Activated CD4-positive, alpha-beta T cell treated with anti-CD3 and anti-CD28 coated beads, Interleukin-2, amount 10 ng/mL, durations not matched to agents 7 days and 5 days (primary cell): ENCODE measurements at regions not wholly inside any gene's neighbourhood (a gene's known extent, or its start where the extent isn't known, plus 50 kb on each side); places are given as distances from the start of the nearest gene placed in this dataset.

Source experiments
- CTCF ChIA-PET: fragments of 350-600 bp; sonication (Branson Sonifier 250); formaldehyde crosslinking; loops from one replicate; lab custom pipeline; 2021; ENCODE audit warnings: antibody characterized with exemption; lab: Charles Lee
- POLR2A ChIA-PET: fragments of 350-600 bp; sonication (Branson Sonifier 250); formaldehyde crosslinking; loops from one replicate; lab custom pipeline; 2021; ENCODE audit warnings: antibody characterized with exemption; lab: Charles Lee
- DNase-seq: peaks from one replicate; pipeline ENCODE4 v3.0.0-alpha.2; 2020
- H3K27ac Mint-ChIP-seq: one replicate; pipeline ENCODE4 v1.8.0; 2021; ENCODE audit warnings: mild to moderate bottlenecking, moderate library complexity, mixed read lengths
- H3K27me3 Mint-ChIP-seq: one replicate; pipeline ENCODE4 v1.8.0; 2021; ENCODE audit warnings: mixed read lengths
- H3K36me3 Mint-ChIP-seq: one replicate; pipeline ENCODE4 v1.8.0; 2021; ENCODE audit warnings: low read depth, mixed read lengths
- H3K4me1 Mint-ChIP-seq: one replicate; pipeline ENCODE4 v1.8.0; 2021; ENCODE audit warnings: mixed read lengths
- H3K4me3 Mint-ChIP-seq: one replicate; pipeline ENCODE4 v1.8.0; 2021; ENCODE audit warnings: mild to moderate bottlenecking, moderate library complexity, mixed read lengths
- H3K9me3 Mint-ChIP-seq: one replicate; pipeline ENCODE4 v1.8.0; 2021; ENCODE audit warnings: mixed read lengths

DNA sequence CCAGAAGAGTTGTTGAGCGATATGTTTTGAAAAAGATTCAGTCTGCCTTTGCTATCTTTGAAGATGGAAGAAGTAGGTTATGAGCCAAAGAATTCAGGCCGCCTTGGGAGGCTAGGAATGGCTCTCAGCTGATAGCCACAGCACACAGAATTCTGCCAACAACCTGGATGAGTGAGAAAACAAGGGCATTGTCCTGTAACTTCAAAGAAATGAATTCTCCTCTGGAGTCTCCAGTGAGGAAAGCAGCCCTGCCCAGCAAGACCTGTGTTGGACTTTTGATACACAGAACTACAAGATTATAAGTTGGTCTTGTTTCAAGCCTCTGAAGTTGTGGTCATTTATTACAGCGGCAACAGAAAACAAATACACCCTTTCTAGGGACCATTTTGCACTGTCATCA, 509.9 kb upstream of the ZNF608 start:
- no peak for DNase-seq
- POLR2A ChIA-PET, result no interaction called here
- Mint-ChIP-seq H3K36me3 (no peaks in the 10 kb centered on the region), H3K4me3 (no peak overlapping the region), H3K27me3 (no peaks in the 10 kb centered on the region), H3K4me1 (no peaks in the 10 kb centered on the region), H3K9me3 (peaks cover 8% of the 10 kb centered on the region), H3K27ac (no peak overlapping the region)
- CTCF ChIA-PET, result no interaction called here

DNA sequence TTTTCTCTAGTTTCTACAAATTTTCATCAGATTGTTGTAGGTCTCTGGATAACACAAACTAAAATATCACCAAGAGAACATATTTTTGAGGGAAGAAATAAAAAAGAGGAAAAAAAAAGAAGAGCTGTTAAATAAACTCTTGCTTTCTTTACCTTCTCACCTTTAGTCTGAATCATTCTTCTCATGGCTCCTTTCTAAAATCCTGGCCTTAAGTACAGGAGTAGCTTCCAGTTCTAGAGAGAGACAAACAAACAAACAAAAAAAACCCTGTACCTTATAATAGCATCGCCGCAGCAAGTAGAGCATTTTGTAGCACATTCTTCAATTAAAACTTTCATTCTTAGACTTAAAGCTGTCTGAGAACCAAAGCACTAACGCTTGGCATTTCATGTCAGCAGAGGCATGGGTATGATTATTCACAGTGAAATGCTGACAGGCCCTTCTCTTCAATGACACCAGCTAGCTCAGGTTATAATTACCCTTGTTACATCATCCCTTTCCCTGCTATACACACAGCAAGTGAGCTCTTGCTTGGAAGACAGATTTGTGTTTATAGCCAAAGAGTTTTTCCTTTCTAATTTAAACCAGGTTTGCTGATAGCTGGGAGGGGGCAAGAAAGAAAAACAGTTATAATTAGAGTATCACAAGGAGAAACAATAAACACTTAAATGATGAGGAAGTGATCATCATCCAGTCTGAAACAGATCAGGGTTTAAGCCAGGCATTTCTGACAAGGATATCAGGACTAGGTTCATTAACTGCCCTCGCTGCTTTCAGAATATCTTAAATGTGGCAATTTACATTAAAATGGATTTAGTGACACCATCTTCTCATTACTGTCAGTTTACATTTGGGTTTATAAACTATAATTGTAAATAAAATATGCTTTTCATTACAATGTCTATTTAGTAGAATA, 510.9 kb upstream of the ZNF608 start:
- CTCF ChIA-PET, result interaction anchor here (0.7 kb wide), 1 partner anchor 37 kb away, joined by 3 read pairs; no protein-coding TSS in a partner anchor

DNA sequence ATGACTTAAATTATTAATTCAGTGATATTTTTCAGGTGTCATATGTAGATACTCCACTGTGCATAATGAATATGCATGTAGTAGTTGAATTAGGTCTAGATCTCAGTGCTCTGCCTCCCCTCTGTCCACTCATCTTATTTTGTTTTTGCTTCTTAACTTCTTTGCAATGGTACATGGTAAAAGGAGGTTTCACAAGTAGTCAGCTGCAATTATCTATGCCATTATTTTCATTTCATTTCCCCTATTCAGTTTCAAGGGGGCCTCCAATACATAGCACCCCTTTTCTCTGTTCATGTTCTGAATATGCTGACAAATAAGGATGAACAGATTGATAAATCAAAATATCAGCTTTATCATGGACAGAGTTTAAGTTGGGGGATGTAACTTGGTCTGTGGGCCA, 511.6 kb upstream of the ZNF608 start:
- no peaks in the 10 kb centered on the region for H3K4me1 Mint-ChIP-seq
- ChIA-PET POLR2A (no interaction called here), CTCF (no interaction called here)
- DNase-seq, result no peak
- H3K27me3 Mint-ChIP-seq, result no peaks in the 10 kb centered on the region
- H3K4me3 Mint-ChIP-seq, result no peak overlapping the region
- H3K9me3 Mint-ChIP-seq, result peaks cover 8% of the 10 kb centered on the region
- H3K36me3 Mint-ChIP-seq, result no peaks in the 10 kb centered on the region
- H3K27ac Mint-ChIP-seq, result no peak overlapping the region

More for the DNA sequence above, 510.9 kb upstream of the ZNF608 start:
- Mint-ChIP-seq H3K27me3 (no peaks in the 10 kb centered on the region), H3K4me1 (no peaks in the 10 kb centered on the region), H3K4me3 (no peak overlapping the region), H3K27ac (no peak overlapping the region), H3K36me3 (no peaks in the 10 kb centered on the region), H3K9me3 (peaks cover 8% of the 10 kb centered on the region)
- DNase-seq, result no peak
- POLR2A ChIA-PET, result no interaction called here

DNA sequence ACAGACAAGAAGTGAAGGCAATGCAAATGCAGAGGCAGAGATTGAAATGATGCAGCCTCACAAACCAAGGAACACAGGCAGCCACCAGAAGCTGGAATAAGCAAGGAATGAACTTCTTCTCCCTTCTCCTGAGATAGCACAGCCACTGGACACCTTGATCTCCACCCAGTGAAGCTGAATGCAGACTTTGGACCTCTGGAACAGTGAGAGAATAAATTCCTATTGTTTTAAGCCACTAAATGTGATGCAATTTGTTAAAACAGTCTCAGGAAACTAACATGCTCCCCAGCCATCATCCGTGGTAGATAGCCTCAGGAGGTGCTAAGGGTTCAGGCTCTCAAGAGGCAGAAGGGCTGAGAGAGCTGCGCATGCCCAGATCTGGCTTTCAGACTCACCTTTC, 512.2 kb upstream of the ZNF608 start:
- no peaks in the 10 kb centered on the region for H3K27me3 Mint-ChIP-seq
- H3K4me3 Mint-ChIP-seq, result no peak overlapping the region

DNA sequence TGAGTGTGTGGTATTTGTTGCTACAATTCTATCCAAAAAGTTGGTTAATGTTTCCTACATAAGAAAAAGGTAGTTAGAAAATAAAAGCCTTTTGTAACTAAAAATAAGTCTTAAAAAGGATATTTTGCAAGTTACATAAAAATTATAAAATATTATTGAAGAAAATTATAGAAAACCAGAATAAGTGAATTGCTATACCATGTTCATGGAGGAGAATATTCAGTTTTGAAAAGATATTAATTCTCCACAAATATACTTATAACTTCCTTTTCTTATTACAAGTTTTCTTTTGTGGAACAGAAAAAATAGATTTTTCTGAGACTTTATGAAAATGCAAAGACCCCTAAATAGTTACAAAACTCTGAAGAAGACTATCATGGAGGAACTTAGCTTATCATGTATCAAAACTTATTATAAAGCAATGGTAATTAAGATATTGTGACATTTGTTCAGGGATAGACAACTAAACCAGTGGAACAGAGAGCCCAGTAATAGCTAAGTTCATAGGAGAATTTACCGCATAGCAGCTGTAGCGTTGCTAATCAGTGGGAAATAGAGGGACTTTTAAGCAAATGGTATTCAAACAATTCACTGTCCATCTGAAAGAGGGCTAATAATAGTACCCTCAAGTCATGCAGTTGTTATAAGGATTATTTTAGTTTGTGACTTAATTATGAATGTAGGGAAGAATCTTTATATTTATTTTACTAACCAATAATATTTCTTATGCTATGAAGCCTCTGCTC, 515.2 kb upstream of the ZNF608 start:
- CTCF ChIA-PET, result no interaction called here
- no peak for DNase-seq
- no peaks in the 10 kb centered on the region for H3K9me3 Mint-ChIP-seq
- no peaks in the 10 kb centered on the region for H3K36me3 Mint-ChIP-seq
- no peak overlapping the region for H3K4me3 Mint-ChIP-seq
- H3K27me3 Mint-ChIP-seq, result no peaks in the 10 kb centered on the region
- no peak overlapping the region for H3K27ac Mint-ChIP-seq
- POLR2A ChIA-PET, result no interaction called here
- no peaks in the 10 kb centered on the region for H3K4me1 Mint-ChIP-seq

More for the DNA sequence above, 512.2 kb upstream of the ZNF608 start:
- no peaks in the 10 kb centered on the region for H3K36me3 Mint-ChIP-seq
- peaks cover 8% of the 10 kb centered on the region for H3K9me3 Mint-ChIP-seq
- H3K27ac Mint-ChIP-seq, result no peak overlapping the region
- POLR2A ChIA-PET, result no interaction called here
- no peak for DNase-seq
- no peaks in the 10 kb centered on the region for H3K4me1 Mint-ChIP-seq
- CTCF ChIA-PET, result no interaction called here

DNA sequence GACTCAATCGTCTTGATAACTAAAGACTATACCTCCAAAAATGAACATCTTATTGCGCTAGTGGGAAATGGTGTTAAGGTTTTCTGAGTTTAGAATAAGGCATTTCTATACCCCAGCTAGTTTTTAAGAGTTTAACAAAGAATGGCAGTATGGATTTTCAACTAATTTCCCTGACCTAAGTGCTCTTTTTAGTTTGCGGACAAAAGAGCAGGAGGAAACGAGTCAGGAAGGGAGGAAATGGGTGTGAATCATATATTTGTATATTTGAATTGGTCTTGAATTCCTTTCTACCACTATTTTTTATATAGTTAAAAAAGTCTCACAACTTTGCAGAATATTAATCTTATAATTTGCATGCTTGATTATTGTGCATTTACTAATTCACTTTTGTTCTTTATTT, 516.3 kb upstream of the ZNF608 start:
- Mint-ChIP-seq H3K27me3 (no peaks in the 10 kb centered on the region), H3K4me1 (no peaks in the 10 kb centered on the region), H3K4me3 (no peak overlapping the region), H3K9me3 (no peaks in the 10 kb centered on the region), H3K36me3 (no peaks in the 10 kb centered on the region), H3K27ac (no peak overlapping the region)
- CTCF ChIA-PET, result no interaction called here
- DNase-seq, result no peak
- POLR2A ChIA-PET, result no interaction called here

DNA sequence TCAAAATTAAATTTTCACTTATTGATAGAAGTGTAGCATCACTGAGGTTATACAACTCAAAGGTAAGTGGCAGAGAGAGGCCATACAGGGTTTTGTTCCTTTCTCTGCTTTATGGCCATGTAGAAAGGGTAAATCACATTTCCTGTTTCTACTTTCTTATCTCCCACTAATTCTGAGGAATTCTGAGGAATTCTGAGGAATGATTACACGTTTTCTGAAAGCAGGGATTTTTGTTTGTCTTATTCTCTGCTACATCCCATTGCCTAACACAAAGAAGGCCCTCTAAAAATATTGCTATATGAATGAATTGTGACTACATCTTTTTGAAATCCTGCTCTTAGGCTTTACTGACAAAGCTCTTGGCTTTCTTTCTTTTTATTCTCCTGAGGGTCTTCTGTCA, 516.9 kb upstream of the ZNF608 start:
- no peak for DNase-seq
- Mint-ChIP-seq H3K36me3 (no peaks in the 10 kb centered on the region), H3K4me3 (no peak overlapping the region), H3K9me3 (no peaks in the 10 kb centered on the region), H3K27me3 (no peaks in the 10 kb centered on the region), H3K4me1 (no peaks in the 10 kb centered on the region), H3K27ac (no peak overlapping the region)
- ChIA-PET CTCF (no interaction called here), POLR2A (no interaction called here)

- Mint-ChIP-seq H3K27ac (no peak overlapping the region), H3K4me1 (no peaks in the 10 kb centered on the region), H3K36me3 (no peaks in the 10 kb centered on the region), H3K27me3 (no peaks in the 10 kb centered on the region), H3K4me3 (no peak overlapping the region), H3K9me3 (no peaks in the 10 kb centered on the region)
- ChIA-PET CTCF (no interaction called here), POLR2A (no interaction called here)
- no peak for DNase-seq
Measured at GRCh38 chr5:125266106-125266505, 519.7 kb upstream of the ZNF608 start.

GRCh38 chr5:125267636-125268248, 521.3 kb upstream of the ZNF608 start:
- POLR2A ChIA-PET, result no interaction called here

DNA sequence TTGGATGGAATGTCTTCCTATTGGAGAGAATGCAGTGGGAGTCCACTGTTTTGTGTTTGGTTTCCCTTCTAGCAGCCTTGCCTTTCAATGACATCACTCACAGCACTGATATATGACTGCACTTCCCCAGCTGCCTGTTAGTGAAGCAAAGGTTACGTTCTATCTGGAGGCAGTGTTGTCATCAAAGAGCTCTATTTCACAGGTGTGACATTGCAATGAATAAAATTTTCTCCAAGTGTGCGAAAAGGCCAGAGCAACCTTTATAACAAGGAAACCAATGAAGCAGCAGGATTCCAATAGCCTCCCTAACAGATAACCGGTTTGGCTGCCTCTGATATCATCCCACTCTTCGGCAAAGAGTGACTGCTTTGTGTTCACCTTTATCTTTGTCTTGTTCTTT, 523.5 kb upstream of the ZNF608 start:
- Mint-ChIP-seq H3K27me3 (no peaks in the 10 kb centered on the region), H3K27ac (no peak overlapping the region), H3K9me3 (no peaks in the 10 kb centered on the region), H3K4me3 (no peak overlapping the region), H3K4me1 (no peaks in the 10 kb centered on the region), H3K36me3 (no peaks in the 10 kb centered on the region)
- CTCF ChIA-PET, result no interaction called here
- POLR2A ChIA-PET, result no interaction called here
- DNase-seq, result no peak

More at GRCh38 chr5:125267636-125268248, 521.3 kb upstream of the ZNF608 start:
- Mint-ChIP-seq H3K36me3 (no peaks in the 10 kb centered on the region), H3K9me3 (no peaks in the 10 kb centered on the region), H3K27ac (no peak overlapping the region), H3K4me1 (no peaks in the 10 kb centered on the region), H3K4me3 (no peak overlapping the region), H3K27me3 (no peaks in the 10 kb centered on the region)
- no peak for DNase-seq
- CTCF ChIA-PET, result no interaction called here

DNA sequence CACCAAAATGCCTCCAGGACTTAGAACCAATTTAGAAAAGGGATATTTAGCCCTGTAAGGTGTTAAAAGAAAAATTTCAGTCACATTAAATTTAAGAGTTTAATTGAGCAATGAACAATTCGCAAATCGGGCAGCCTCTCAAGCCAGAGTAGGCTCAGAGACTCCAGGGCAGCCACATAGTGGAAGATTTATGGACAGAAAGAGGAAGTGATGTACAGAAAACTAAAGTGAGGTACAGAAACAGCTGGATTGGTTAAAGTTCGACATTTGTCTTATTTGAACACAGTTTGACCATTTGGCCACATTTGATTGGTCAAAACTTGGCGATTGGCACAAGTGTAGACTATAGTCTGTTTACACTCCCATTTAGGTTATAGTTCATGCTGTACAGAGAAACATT, 525.9 kb upstream of the ZNF608 start:
- Mint-ChIP-seq H3K9me3 (no peaks in the 10 kb centered on the region), H3K36me3 (no peaks in the 10 kb centered on the region), H3K4me3 (no peak overlapping the region), H3K27ac (no peak overlapping the region), H3K4me1 (no peaks in the 10 kb centered on the region), H3K27me3 (no peaks in the 10 kb centered on the region)
- no peak for DNase-seq
- ChIA-PET POLR2A (no interaction called here), CTCF (no interaction called here)

DNA sequence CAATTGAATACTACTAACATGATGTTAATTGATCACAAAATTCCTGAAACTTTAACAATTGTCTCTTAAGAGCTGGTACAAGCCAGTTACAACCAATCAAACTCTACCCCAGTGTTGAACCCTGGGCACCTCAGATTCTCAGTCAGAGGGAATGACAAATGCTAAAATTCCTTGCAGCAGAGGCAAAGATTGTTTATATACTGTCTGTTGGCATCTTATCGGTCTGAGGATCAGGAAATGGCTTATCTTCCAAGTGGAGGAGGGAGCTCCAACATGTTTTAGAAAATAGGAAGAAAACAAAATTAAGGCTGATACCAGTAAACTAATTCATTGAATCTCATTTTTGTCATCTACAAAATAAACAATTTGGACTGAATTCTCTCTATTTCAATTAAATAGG, 527.8 kb upstream of the ZNF608 start:
- H3K27me3 Mint-ChIP-seq, result no peaks in the 10 kb centered on the region
- no peaks in the 10 kb centered on the region for H3K9me3 Mint-ChIP-seq
- H3K27ac Mint-ChIP-seq, result no peak overlapping the region
- ChIA-PET POLR2A (no interaction called here), CTCF (no interaction called here)
- no peaks in the 10 kb centered on the region for H3K36me3 Mint-ChIP-seq
- H3K4me1 Mint-ChIP-seq, result no peaks in the 10 kb centered on the region
- no peak overlapping the region for H3K4me3 Mint-ChIP-seq
- no peak for DNase-seq
